PC-9 (cell line): ENCODE measurements at regions not wholly inside any gene's neighbourhood (a gene's known extent, or its start where the extent isn't known, plus 50 kb on each side); places are given as distances from the start of the nearest gene placed in this dataset.

Experiments used
- BruUV-seq: library from RNA; stranded (reverse); fragments of 400-500 nt; replicated peaks from 2 replicates; lab custom pipeline; 2021; lab: Mats Ljungman, UMichigan
- CTCF ChIA-PET: fragments of 300-600 bp; sonication (Branson Sonifier 250); formaldehyde crosslinking; loops from one replicate; lab custom pipeline; 2022; ENCODE audit warnings: antibody characterized with exemption; lab: Charles Lee
- POLR2A ChIA-PET: fragments of 300-600 bp; sonication (Branson Sonifier 250); formaldehyde crosslinking; loops from one replicate; lab custom pipeline; 2022; ENCODE audit warnings: antibody characterized with exemption; ENCODE audit not compliant: unreplicated experiment; lab: Charles Lee
- DNase-seq, 2 experiments: peaks; one replicate each; pipeline versions ENCODE4 v3.0.0 to v3.0.0-alpha.2; 2015 to 2022; ENCODE audit warnings: mixed read lengths in 1 of 2
- H2AFZ ChIP-seq: fragments of 200-600 bp; sonication (generic); 2 replicates; pipeline ENCODE4 v1.8.1; 2017; ENCODE audit warnings: antibody characterized with exemption
- H3F3A ChIP-seq: fragments of 200-600 bp; sonication (generic); 2 replicates; pipeline ENCODE4 v1.8.1; 2017; ENCODE audit warnings: antibody characterized with exemption, mild to moderate bottlenecking, low read depth; ENCODE audit not compliant: insufficient read depth
- H3K27ac ChIP-seq: fragments of 200-600 bp; sonication (generic); 2 replicates; pipeline ENCODE4 v1.6.1; 2016; ENCODE audit warnings: mixed run types
- H3K27me3 ChIP-seq: fragments of 200-600 bp; sonication (generic); 2 replicates; pipeline ENCODE4 v1.6.1; 2016; ENCODE audit warnings: low read depth, mixed run types; ENCODE audit not compliant: insufficient read depth
- H3K36me3 ChIP-seq: fragments of 200-600 bp; sonication (generic); 2 replicates; pipeline ENCODE4 v1.6.1; 2016; ENCODE audit warnings: low read depth, mixed run types
- H3K4me1 ChIP-seq: fragments of 200-600 bp; sonication (generic); replicated peaks from 2 replicates; pipeline ENCODE4 v1.6.1; 2016; ENCODE audit warnings: mixed run types; ENCODE audit not compliant: insufficient read depth
- H3K4me2 ChIP-seq: fragments of 200-600 bp; sonication (generic); 2 replicates; pipeline ENCODE4 v1.6.1; 2017; ENCODE audit warnings: mixed run types
- H3K4me3 ChIP-seq: fragments of 200-600 bp; sonication (generic); 2 replicates; pipeline ENCODE4 v1.6.1; 2016; ENCODE audit warnings: mixed run types
- H3K79me2 ChIP-seq: fragments of 200-600 bp; sonication (generic); 2 replicates; pipeline ENCODE4 v1.6.1; 2017; ENCODE audit warnings: low read depth, mixed run types
- H3K9me2 ChIP-seq: fragments of 200-600 bp; sonication (generic); 2 replicates; pipeline ENCODE4 v1.8.1; 2017; ENCODE audit warnings: mild to moderate bottlenecking; ENCODE audit not compliant: insufficient read depth
- H3K9me3 ChIP-seq: fragments of 200-600 bp; sonication (generic); 2 replicates; pipeline ENCODE4 v1.8.1; 2016; ENCODE audit warnings: low read depth; ENCODE audit not compliant: insufficient read depth
- H4K20me1 ChIP-seq: fragments of 200-600 bp; sonication (generic); 2 replicates; pipeline ENCODE4 v1.8.1; 2017; ENCODE audit not compliant: insufficient read depth
- CTCF ChIP-seq: fragments of 200-600 bp; sonication (generic); conservative IDR thresholded peaks from 2 replicates; pipeline ENCODE4 v1.6.1; 2017; ENCODE audit warnings: mixed run types, antibody characterized with exemption, mild to moderate bottlenecking, moderate library complexity
- EZH2 ChIP-seq: fragments of 200-600 bp; sonication (generic); IDR thresholded peaks from 2 replicates; pipeline ENCODE4 v1.8.0; 2017; ENCODE audit warnings: antibody characterized with exemption, low read depth
- intact Hi-C: fragments of 100-400 bp; cut with micrococcal nuclease; formaldehyde crosslinking; loops from one replicate; pipeline ENCODE4 v1.10.0; 2022; ENCODE audit not compliant: unreplicated experiment

GRCh38 chr6:7664003-7664402 lies 61.9 kb upstream of the BMP6 start:
- H2AFZ ChIP-seq = no peak overlapping the region
- no peak for TF ChIP-seq CTCF
- no peak for TF ChIP-seq EZH2
- no peak for DNase-seq
- no peaks in the 10 kb centered on the region for H3K27me3 ChIP-seq
- no TSS peak for BruUV-seq
- H3K4me2 ChIP-seq = no peak overlapping the region
- ChIA-PET POLR2A (no interaction called here), CTCF (no interaction called here)
- no peaks in the 10 kb centered on the region for H3F3A ChIP-seq
- H3K9me3 ChIP-seq = no peaks in the 10 kb centered on the region
- no peak overlapping the region for H3K4me3 ChIP-seq
- no peaks in the 10 kb centered on the region for H3K9me2 ChIP-seq
- H3K4me1 ChIP-seq = no peaks in the 10 kb centered on the region
- H3K27ac ChIP-seq = no peak overlapping the region
- no peaks in the 10 kb centered on the region for H3K79me2 ChIP-seq
- intact Hi-C loops = no loop called here
- H4K20me1 ChIP-seq = no peaks in the 10 kb centered on the region
- no peaks in the 10 kb centered on the region for H3K36me3 ChIP-seq

- Histone ChIP-seq H3K4me2 (no peak overlapping the region), H3K27ac (no peak overlapping the region), H3K79me2 (no peaks in the 10 kb centered on the region), H3K9me2 (no peaks in the 10 kb centered on the region), H4K20me1 (no peaks in the 10 kb centered on the region), H2AFZ (no peak overlapping the region), H3K36me3 (no peaks in the 10 kb centered on the region), H3F3A (no peaks in the 10 kb centered on the region), H3K4me1 (peaks cover 11% of the 10 kb centered on the region), H3K27me3 (no peaks in the 10 kb centered on the region), H3K9me3 (no peaks in the 10 kb centered on the region), H3K4me3 (no peak overlapping the region)
- no peak for TF ChIP-seq CTCF
- no peak for TF ChIP-seq EZH2
- ChIA-PET POLR2A (no interaction called here), CTCF (no interaction called here)
- BruUV-seq = no TSS peak
- DNase-seq = no peak
- intact Hi-C loops = no loop called here
Measured at GRCh38 chr6:7668936-7669335, 57.0 kb upstream of the BMP6 start.

- intact Hi-C loops = loop anchor here (5.0 kb wide), 1 partner anchor 323 kb away; no protein-coding TSS in a partner anchor
- no peak for TF ChIP-seq EZH2
- no peak for TF ChIP-seq CTCF
- no peak for DNase-seq
- H3K4me1 ChIP-seq = peaks cover 11% of the 10 kb centered on the region
- no peak overlapping the region for H3K4me3 ChIP-seq
- no peaks in the 10 kb centered on the region for H3K27me3 ChIP-seq
- POLR2A ChIA-PET = no interaction called here
- no peak overlapping the region for H3K27ac ChIP-seq
- no peak overlapping the region for H3K4me2 ChIP-seq
- H4K20me1 ChIP-seq = no peaks in the 10 kb centered on the region
- H3K36me3 ChIP-seq = no peaks in the 10 kb centered on the region
- BruUV-seq = no TSS peak
- H3K9me2 ChIP-seq = no peaks in the 10 kb centered on the region
- no peak overlapping the region for H2AFZ ChIP-seq
- no peaks in the 10 kb centered on the region for H3K9me3 ChIP-seq
- CTCF ChIA-PET = no interaction called here
- no peaks in the 10 kb centered on the region for H3K79me2 ChIP-seq
- no peaks in the 10 kb centered on the region for H3F3A ChIP-seq
Measured at GRCh38 chr6:7669742-7670141, 56.2 kb upstream of the BMP6 start.
